ENCODE measurements at regions not wholly inside any gene's neighbourhood (a gene's known extent, or its start where the extent isn't known, plus 50 kb on each side); places are given as distances from the start of the nearest gene placed in this dataset.

- H3K36me3 ChIP-seq (ENCODE audit: control insufficient read depth, low read length): no peaks in the 10 kb centered on the region
- no peaks in the 10 kb centered on the region for H3K9me2 ChIP-seq (replicated peaks; ENCODE audit: control insufficient read depth, low read length)
- H3K4me2 ChIP-seq (ENCODE audit: low read length): no peak overlapping the region
- H3K79me2 ChIP-seq (ENCODE audit: control insufficient read depth, low read length): no peaks in the 10 kb centered on the region
- no peak overlapping the region for H3K4me3 ChIP-seq (ENCODE audit: low read length)
- no peaks in the 10 kb centered on the region for H3K4me1 ChIP-seq (ENCODE audit: control insufficient read depth, low read length)
- H3K27me3 ChIP-seq (ENCODE audit: control insufficient read depth, low read length): no peaks in the 10 kb centered on the region
- H4K20me1 ChIP-seq (ENCODE audit: control insufficient read depth, insufficient read depth, low read depth, low read length): no peaks in the 10 kb centered on the region
- H3F3A ChIP-seq (ENCODE audit: control insufficient read depth, insufficient read depth): no peaks in the 10 kb centered on the region
- no peaks in the 10 kb centered on the region for H3K9me3 ChIP-seq (ENCODE audit: control insufficient read depth, insufficient read depth, low read length)
- TF ChIP-seq CTCF (IDR thresholded peaks at IDR 0.05; ENCODE audit: low read depth, low read length, poor library complexity, severe bottlenecking) (no peak), EZH2phosphoT487 (IDR thresholded peaks at IDR 0.05; ENCODE audit: borderline replicate concordance, low read length) (no peak)
- no peak overlapping the region for H3K27ac ChIP-seq (ENCODE audit: low read depth, low read length)
These were observed 689.9 kb downstream of the DSC3 start for GRCh38 chr18:30352551-30353168.

- no peak overlapping the region for H3K4me2 ChIP-seq (ENCODE audit: low read length)
- H4K20me1 ChIP-seq (ENCODE audit: control insufficient read depth, insufficient read depth, low read depth, low read length): no peaks in the 10 kb centered on the region
- no peak for TF ChIP-seq EZH2phosphoT487 (IDR thresholded peaks at IDR 0.05; ENCODE audit: borderline replicate concordance, low read length)
- no peak for TF ChIP-seq CTCF (IDR thresholded peaks at IDR 0.05; ENCODE audit: low read depth, low read length, poor library complexity, severe bottlenecking)
- H3K9me2 ChIP-seq (replicated peaks; ENCODE audit: control insufficient read depth, low read length): no peaks in the 10 kb centered on the region
- H3K4me3 ChIP-seq (ENCODE audit: low read length): no peak overlapping the region
- no peaks in the 10 kb centered on the region for H3F3A ChIP-seq (ENCODE audit: control insufficient read depth, insufficient read depth)
- H3K36me3 ChIP-seq (ENCODE audit: control insufficient read depth, low read length): no peaks in the 10 kb centered on the region
- H3K4me1 ChIP-seq (ENCODE audit: control insufficient read depth, low read length): no peaks in the 10 kb centered on the region
- no peaks in the 10 kb centered on the region for H3K9me3 ChIP-seq (ENCODE audit: control insufficient read depth, insufficient read depth, low read length)
- H3K27ac ChIP-seq (ENCODE audit: low read depth, low read length): no peak overlapping the region
- H3K27me3 ChIP-seq (ENCODE audit: control insufficient read depth, low read length): no peaks in the 10 kb centered on the region
- H3K79me2 ChIP-seq (ENCODE audit: control insufficient read depth, low read length): no peaks in the 10 kb centered on the region
These were observed 692.3 kb downstream of the DSC3 start for GRCh38 chr18:30350263-30350662.

- no peaks in the 10 kb centered on the region for H4K20me1 ChIP-seq (ENCODE audit: control insufficient read depth, insufficient read depth, low read depth, low read length)
- H3K79me2 ChIP-seq (ENCODE audit: control insufficient read depth, low read length): no peaks in the 10 kb centered on the region
- H3K4me1 ChIP-seq (ENCODE audit: control insufficient read depth, low read length): no peaks in the 10 kb centered on the region
- no peaks in the 10 kb centered on the region for H3K36me3 ChIP-seq (ENCODE audit: control insufficient read depth, low read length)
- H3K9me3 ChIP-seq (ENCODE audit: control insufficient read depth, insufficient read depth, low read length): no peaks in the 10 kb centered on the region
- no peaks in the 10 kb centered on the region for H3F3A ChIP-seq (ENCODE audit: control insufficient read depth, insufficient read depth)
- H3K4me2 ChIP-seq (ENCODE audit: low read length): no peak overlapping the region
- TF ChIP-seq EZH2phosphoT487 (IDR thresholded peaks at IDR 0.05; ENCODE audit: borderline replicate concordance, low read length): no peak
- no peaks in the 10 kb centered on the region for H3K9me2 ChIP-seq (replicated peaks; ENCODE audit: control insufficient read depth, low read length)
- no peak overlapping the region for H3K4me3 ChIP-seq (ENCODE audit: low read length)
- no peak overlapping the region for H3K27ac ChIP-seq (ENCODE audit: low read depth, low read length)
- no peaks in the 10 kb centered on the region for H3K27me3 ChIP-seq (ENCODE audit: control insufficient read depth, low read length)
These were observed 699.5 kb downstream of the DSC3 start for GRCh38 chr18:30343090-30343489.

- H3K9me2 ChIP-seq (replicated peaks; ENCODE audit: control insufficient read depth, low read length): no peaks in the 10 kb centered on the region
- H3K27ac ChIP-seq (ENCODE audit: low read depth, low read length): no peak overlapping the region
- no peaks in the 10 kb centered on the region for H3K9me3 ChIP-seq (ENCODE audit: control insufficient read depth, insufficient read depth, low read length)
- no peak for TF ChIP-seq EZH2phosphoT487 (IDR thresholded peaks at IDR 0.05; ENCODE audit: borderline replicate concordance, low read length)
- TF ChIP-seq CTCF (IDR thresholded peaks at IDR 0.05; ENCODE audit: low read depth, low read length, poor library complexity, severe bottlenecking): no peak
- no peaks in the 10 kb centered on the region for H3K27me3 ChIP-seq (ENCODE audit: control insufficient read depth, low read length)
- no peaks in the 10 kb centered on the region for H3K4me1 ChIP-seq (ENCODE audit: control insufficient read depth, low read length)
- H3K4me3 ChIP-seq (ENCODE audit: low read length): no peak overlapping the region
- no peaks in the 10 kb centered on the region for H3K79me2 ChIP-seq (ENCODE audit: control insufficient read depth, low read length)
- no peaks in the 10 kb centered on the region for H3F3A ChIP-seq (ENCODE audit: control insufficient read depth, insufficient read depth)
- no peaks in the 10 kb centered on the region for H3K36me3 ChIP-seq (ENCODE audit: control insufficient read depth, low read length)
- no peaks in the 10 kb centered on the region for H4K20me1 ChIP-seq (ENCODE audit: control insufficient read depth, insufficient read depth, low read depth, low read length)
- no peak overlapping the region for H3K4me2 ChIP-seq (ENCODE audit: low read length)
These were observed 699.9 kb downstream of the DSC3 start for GRCh38 chr18:30342675-30343074.

All from DOHH2 (cell line).